ENCODE measurements at regions not wholly inside any gene's neighbourhood (a gene's known extent, or its start where the extent isn't known, plus 50 kb on each side); places are given as distances from the start of the nearest gene placed in this dataset.

GRCh38 chr1:234713859-234714258 lies 103.9 kb upstream of the IRF2BP2 start:
- peaks cover 4% of the 10 kb centered on the region for H3K4me1 ChIP-seq (ENCODE audit: insufficient read depth, low read length, severe bottlenecking)
- H3K79me2 ChIP-seq (ENCODE audit: insufficient read depth, low read length) = no peaks in the 10 kb centered on the region
- H3K9me3 ChIP-seq (ENCODE audit: low read length) = no peaks in the 10 kb centered on the region
- H3F3A ChIP-seq (ENCODE audit: insufficient read depth, low read length) = no peaks in the 10 kb centered on the region
- no peaks in the 10 kb centered on the region for H3K36me3 ChIP-seq (ENCODE audit: insufficient read depth, low read length)
- H3K9ac ChIP-seq (ENCODE audit: low read length) = no peak overlapping the region
- H3K4me2 ChIP-seq (ENCODE audit: low read length) = no peak overlapping the region
- no peaks in the 10 kb centered on the region for H3K9me2 ChIP-seq (ENCODE audit: low read depth, low read length)
- TF ChIP-seq EZH2 (IDR thresholded peaks at IDR 0.05; ENCODE audit: borderline replicate concordance, low read length) (no peak), CTCF (IDR thresholded peaks at IDR 0.05; ENCODE audit: low read length) (no peak)
- no peak overlapping the region for H2AFZ ChIP-seq (ENCODE audit: low read length)
- no peak overlapping the region for H3K4me3 ChIP-seq (ENCODE audit: low read depth, low read length, poor library complexity, severe bottlenecking)
- H3K27me3 ChIP-seq (ENCODE audit: insufficient read depth, low read length) = no peaks in the 10 kb centered on the region
- H3K27ac ChIP-seq (ENCODE audit: low read depth, low read length, poor library complexity, severe bottlenecking) = no peak overlapping the region
- H4K20me1 ChIP-seq (ENCODE audit: insufficient read depth, low read length) = no peaks in the 10 kb centered on the region

GRCh38 chr1:234713440-234713839 lies 103.5 kb upstream of the IRF2BP2 start:
- H3K9me3 ChIP-seq (ENCODE audit: low read length) = no peaks in the 10 kb centered on the region
- no peak for TF ChIP-seq EZH2 (IDR thresholded peaks at IDR 0.05; ENCODE audit: borderline replicate concordance, low read length)
- TF ChIP-seq CTCF (IDR thresholded peaks at IDR 0.05; ENCODE audit: low read length) = no peak
- H2AFZ ChIP-seq (ENCODE audit: low read length) = no peak overlapping the region
- no peaks in the 10 kb centered on the region for H3K79me2 ChIP-seq (ENCODE audit: insufficient read depth, low read length)
- H3K4me2 ChIP-seq (ENCODE audit: low read length) = no peak overlapping the region
- H3K27me3 ChIP-seq (ENCODE audit: insufficient read depth, low read length) = no peaks in the 10 kb centered on the region
- no peak overlapping the region for H3K9ac ChIP-seq (ENCODE audit: low read length)
- H3K9me2 ChIP-seq (ENCODE audit: low read depth, low read length) = no peaks in the 10 kb centered on the region
- H3K4me3 ChIP-seq (ENCODE audit: low read depth, low read length, poor library complexity, severe bottlenecking) = no peak overlapping the region
- H3F3A ChIP-seq (ENCODE audit: insufficient read depth, low read length) = no peaks in the 10 kb centered on the region
- H4K20me1 ChIP-seq (ENCODE audit: insufficient read depth, low read length) = no peaks in the 10 kb centered on the region
- H3K36me3 ChIP-seq (ENCODE audit: insufficient read depth, low read length) = no peaks in the 10 kb centered on the region
- H3K4me1 ChIP-seq (ENCODE audit: insufficient read depth, low read length, severe bottlenecking) = peaks cover 4% of the 10 kb centered on the region
- H3K27ac ChIP-seq (ENCODE audit: low read depth, low read length, poor library complexity, severe bottlenecking) = no peak overlapping the region

GRCh38 chr1:234712891-234713305 lies 102.9 kb upstream of the IRF2BP2 start:
- Histone ChIP-seq H3K27ac (ENCODE audit: low read depth, low read length, poor library complexity, severe bottlenecking) (no peak overlapping the region), H3K36me3 (ENCODE audit: insufficient read depth, low read length) (no peaks in the 10 kb centered on the region; the same call in 1 of the 2 replicates), H4K20me1 (ENCODE audit: insufficient read depth, low read length) (no peaks in the 10 kb centered on the region), H3K9ac (ENCODE audit: low read length) (no peak overlapping the region), H2AFZ (ENCODE audit: low read length) (no peak overlapping the region), H3K9me3 (ENCODE audit: low read length) (no peaks in the 10 kb centered on the region), H3K4me1 (ENCODE audit: insufficient read depth, low read length, severe bottlenecking) (peaks cover 4% of the 10 kb centered on the region), H3K4me2 (ENCODE audit: low read length) (no peak overlapping the region), H3K79me2 (ENCODE audit: insufficient read depth, low read length) (no peaks in the 10 kb centered on the region), H3K4me3 (ENCODE audit: low read depth, low read length, poor library complexity, severe bottlenecking) (no peak overlapping the region), H3K27me3 (ENCODE audit: insufficient read depth, low read length) (no peaks in the 10 kb centered on the region), H3K9me2 (ENCODE audit: low read depth, low read length) (no peaks in the 10 kb centered on the region), H3F3A (ENCODE audit: insufficient read depth, low read length) (no peaks in the 10 kb centered on the region)
- TF ChIP-seq CTCF (IDR thresholded peaks at IDR 0.05; ENCODE audit: low read length) = no peak
- TF ChIP-seq EZH2 (IDR thresholded peaks at IDR 0.05; ENCODE audit: borderline replicate concordance, low read length) = no peak
